NCI-H2029 (cell line): ENCODE measurements at regions not wholly inside any gene's neighbourhood (a gene's known extent, or its start where the extent isn't known, plus 50 kb on each side); places are given as distances from the start of the nearest gene placed in this dataset.

ENCODE experiments used
- DNase-seq: peaks from one replicate; lab custom pipeline; 2025; lab: John Stamatoyannopoulos, UW

GRCh38 chr3:194995334-194995733 lies 275.6 kb downstream of the XXYLT1 start:
- DNase-seq: no peak

DNA sequence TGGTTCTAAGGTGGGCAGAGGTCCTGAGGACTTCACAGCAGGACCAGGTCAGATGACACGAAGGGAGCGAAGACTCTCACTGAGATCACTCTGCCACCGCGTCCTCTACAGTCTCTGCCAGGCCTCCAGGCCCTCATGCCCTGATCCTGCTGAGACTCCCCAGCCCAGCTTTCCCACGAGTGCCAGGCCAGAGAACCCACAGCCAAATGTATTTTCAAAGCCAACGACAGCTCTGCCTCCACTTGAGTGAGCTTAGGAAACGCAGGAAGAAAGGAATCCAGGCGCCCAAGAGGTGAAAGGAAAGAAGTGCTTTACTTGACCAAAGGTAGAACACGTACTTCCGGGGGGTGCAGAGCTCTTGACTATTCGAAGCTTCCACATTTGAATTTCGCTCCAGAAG lies 275.0 kb downstream of the XXYLT1 start:
- DNase-seq: no peak

DNA sequence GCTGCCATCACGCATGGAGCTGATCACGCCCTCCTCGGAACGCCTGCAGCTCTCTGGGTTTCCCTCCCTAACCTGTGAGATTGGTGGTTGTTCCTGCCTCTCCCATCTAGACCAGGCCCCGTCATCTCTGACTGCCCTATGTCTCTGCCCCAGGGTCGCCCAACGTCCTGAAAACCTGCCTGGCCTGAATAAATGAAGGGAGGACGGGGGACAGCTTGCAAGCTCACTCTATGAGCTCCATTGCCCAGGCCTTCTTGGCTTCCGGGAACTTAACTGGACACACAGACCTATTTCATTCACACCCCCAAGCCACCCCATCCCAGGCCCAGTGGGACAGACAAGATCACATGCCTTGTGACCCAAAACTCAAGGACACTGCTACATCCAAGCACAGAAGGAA lies 274.2 kb downstream of the XXYLT1 start:
- no peak for DNase-seq

- DNase-seq: no peak
These were observed 272.5 kb downstream of the XXYLT1 start for GRCh38 chr3:194998417-194998816.

DNA sequence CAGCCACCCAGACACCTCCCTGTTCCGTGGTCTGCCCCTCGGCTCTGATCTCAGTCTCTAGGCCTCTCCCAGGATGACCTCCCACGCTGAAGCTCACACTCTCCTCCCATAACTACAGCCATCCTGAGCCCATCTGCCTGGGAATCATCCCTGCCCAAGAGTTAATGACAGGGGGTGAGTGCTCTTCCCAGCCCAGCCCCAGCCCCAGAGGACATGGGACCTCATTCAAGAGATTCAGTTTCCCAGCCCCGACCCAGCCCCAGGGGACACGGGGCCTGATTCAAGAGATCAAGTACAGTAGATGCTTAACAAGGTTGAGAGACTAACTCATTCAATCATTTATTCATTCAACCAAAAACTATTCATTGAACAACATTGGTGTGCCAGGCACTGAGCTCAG lies 272.0 kb downstream of the XXYLT1 start:
- DNase-seq: no peak

GRCh38 chr3:194999491-194999890 lies 271.5 kb downstream of the XXYLT1 start:
- DNase-seq: no peak

DNA sequence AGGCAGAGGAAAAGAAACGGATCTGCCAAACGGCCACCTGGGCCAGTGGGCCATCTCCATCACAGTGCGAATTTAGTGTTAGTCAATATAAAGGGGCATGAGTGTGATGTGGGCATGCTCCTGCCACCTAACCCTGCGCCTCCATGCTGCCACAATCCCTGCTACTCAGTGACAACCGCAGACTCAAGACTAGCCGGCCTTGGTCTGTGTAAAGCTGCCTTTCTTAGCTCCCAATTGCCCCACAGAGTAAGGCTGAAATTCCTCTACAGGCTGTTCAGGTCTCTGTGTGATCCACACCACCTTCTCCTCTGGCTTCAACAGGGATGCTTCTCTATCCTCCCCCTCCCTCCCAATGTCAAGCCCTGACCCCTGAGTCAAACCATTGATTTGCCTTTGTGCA lies 269.7 kb downstream of the XXYLT1 start:
- no peak for DNase-seq

- DNase-seq: peak; percentile 89
These were observed 268.7 kb downstream of the XXYLT1 start for GRCh38 chr3:195001961-195002861.

- DNase-seq: no peak
These were observed 267.7 kb downstream of the XXYLT1 start for GRCh38 chr3:195003006-195003892.

GRCh38 chr3:195003893-195004289 lies 267.1 kb downstream of the XXYLT1 start:
- DNase-seq: no peak

- no peak for DNase-seq
These were observed 266.3 kb downstream of the XXYLT1 start for GRCh38 chr3:195004512-195005250.

DNA sequence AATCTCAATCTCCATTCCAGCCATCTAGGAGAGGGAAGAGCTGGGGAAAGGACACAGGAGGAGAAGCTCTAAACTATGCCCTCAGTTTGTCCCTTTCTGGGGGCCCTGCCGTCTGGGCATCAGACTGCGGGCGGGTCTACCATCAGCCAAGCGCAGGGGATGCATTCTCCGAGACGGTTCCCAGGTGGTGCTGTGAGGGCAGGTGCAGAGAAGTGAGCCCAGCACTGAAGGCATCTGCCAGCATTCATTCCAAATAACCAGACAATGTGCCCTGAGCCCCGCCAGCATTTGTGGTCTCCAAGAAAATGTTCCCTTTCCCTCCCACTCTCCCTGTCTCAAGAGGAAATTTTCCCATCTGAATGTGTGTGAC lies 265.7 kb downstream of the XXYLT1 start:
- DNase-seq: no peak

- no peak for DNase-seq
These were observed 265.0 kb downstream of the XXYLT1 start for GRCh38 chr3:195005759-195006510.

DNA sequence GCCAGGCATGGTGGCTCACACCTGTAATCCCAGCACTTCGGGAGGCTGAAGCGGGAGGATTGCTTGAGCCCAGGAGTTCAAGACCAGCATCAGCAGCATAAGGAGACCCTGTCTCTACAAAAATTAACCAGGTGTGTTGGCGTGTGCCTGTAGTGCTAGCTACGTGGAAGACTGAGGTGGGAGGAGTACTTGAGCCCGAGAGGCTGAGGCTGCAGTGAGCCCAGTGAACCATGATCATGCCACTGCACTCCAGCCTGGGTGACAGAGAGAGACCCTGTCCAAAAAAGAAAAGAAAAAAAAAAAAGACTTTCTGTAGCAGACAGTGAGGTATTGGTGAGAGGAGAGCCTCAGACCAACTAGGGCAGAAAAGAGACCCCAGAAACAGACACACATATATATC lies 263.8 kb downstream of the XXYLT1 start:
- DNase-seq: no peak

- no peak for DNase-seq
These were observed 263.2 kb downstream of the XXYLT1 start for GRCh38 chr3:195007766-195008165.

DNA sequence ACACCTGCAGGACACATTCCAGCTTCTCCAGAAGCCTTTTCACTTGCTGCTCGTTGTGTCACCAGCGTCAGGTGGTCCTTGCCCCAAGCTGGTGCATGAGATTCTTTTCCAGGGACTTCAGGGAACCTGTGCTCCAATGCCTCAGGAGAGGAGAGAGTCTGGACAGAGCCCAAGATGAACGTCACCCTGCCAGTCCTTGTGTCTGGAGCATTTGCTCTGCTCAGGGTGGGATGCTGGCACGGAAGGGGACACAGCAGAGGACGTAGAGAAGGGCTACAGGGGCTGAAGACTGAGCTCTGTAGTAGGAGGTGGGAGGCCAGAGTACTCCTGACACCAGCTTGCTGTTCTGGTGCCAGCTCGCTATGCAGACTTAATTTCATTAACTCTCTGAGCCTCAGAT lies 262.1 kb downstream of the XXYLT1 start:
- no peak for DNase-seq

DNA sequence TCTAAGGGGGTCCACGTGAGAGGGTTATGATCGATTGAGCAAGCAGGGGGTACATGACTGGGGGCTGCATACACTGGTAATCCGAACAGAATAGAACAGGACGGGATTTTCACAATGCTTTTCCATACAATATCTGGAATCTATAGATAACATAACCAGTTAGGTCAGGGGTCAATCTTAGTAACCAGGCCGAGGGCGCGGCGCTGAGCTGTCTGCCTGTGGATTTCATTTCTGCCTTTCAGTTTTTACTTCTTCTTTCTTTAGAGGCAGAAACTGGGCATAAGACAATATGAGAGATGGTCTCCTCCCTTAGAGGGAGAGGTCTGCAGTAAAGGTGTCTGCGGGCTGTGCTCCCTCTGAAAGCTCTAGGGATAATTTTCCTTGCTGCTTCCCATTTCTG lies 261.3 kb downstream of the XXYLT1 start:
- no peak for DNase-seq

GRCh38 chr3:195010551-195011100 lies 260.3 kb downstream of the XXYLT1 start:
- no peak for DNase-seq

GRCh38 chr3:195011231-195011834 lies 259.6 kb downstream of the XXYLT1 start:
- no peak for DNase-seq

GRCh38 chr3:195012100-195012499 lies 258.9 kb downstream of the XXYLT1 start:
- no peak for DNase-seq

GRCh38 chr3:195012571-195012970 lies 258.4 kb downstream of the XXYLT1 start:
- DNase-seq: no peak
